GM21367 (cell line): ENCODE measurements at regions not wholly inside any gene's neighbourhood (a gene's known extent, or its start where the extent isn't known, plus 50 kb on each side); places are given as distances from the start of the nearest gene placed in this dataset.
"Not testable (repeated sequence)": the region's sequence is repeated elsewhere in the genome, so short reads cannot be mapped to it uniquely, and the experiment has no call there.

Experiments used
- ATAC-seq: cut with Tn5 transposase; IDR thresholded peaks from one replicate; pipeline ENCODE4 v1.9.1; 2021; ENCODE audit not compliant: unreplicated experiment

- ATAC-seq, result no peak
Observed at GRCh38 chr4:43411226-43411625, 518.7 kb downstream of the GRXCR1 start.

- ATAC-seq, result no peak
Observed at GRCh38 chr4:43423276-43423675, 530.8 kb downstream of the GRXCR1 start.

GRCh38 chr4:43425206-43425605 is 532.7 kb downstream of the GRXCR1 start:
- no peak for ATAC-seq

- ATAC-seq, result no peak
Observed at GRCh38 chr4:43435291-43435690, 542.8 kb downstream of the GRXCR1 start.

GRCh38 chr4:43452948-43453347 is 560.4 kb downstream of the GRXCR1 start:
- no peak for ATAC-seq

- no peak for ATAC-seq
Observed at GRCh38 chr4:43456383-43456782, 563.9 kb downstream of the GRXCR1 start.

- ATAC-seq, result no peak
Observed at GRCh38 chr4:43457866-43458265, 565.4 kb downstream of the GRXCR1 start.

GRCh38 chr4:43458293-43458692 is 565.8 kb downstream of the GRXCR1 start:
- ATAC-seq, result no peak

GRCh38 chr4:43471950-43472349 is 579.4 kb downstream of the GRXCR1 start:
- ATAC-seq, result no peak

- no peak for ATAC-seq
Observed at GRCh38 chr4:43481526-43481925, 589.0 kb downstream of the GRXCR1 start.

- no peak for ATAC-seq
Observed at GRCh38 chr4:43485196-43485595, 592.7 kb downstream of the GRXCR1 start.

GRCh38 chr4:43496188-43496587 is 603.7 kb downstream of the GRXCR1 start:
- no peak for ATAC-seq

GRCh38 chr4:43496602-43497001 is 604.1 kb downstream of the GRXCR1 start:
- ATAC-seq, result no peak

- not testable (repeated sequence) for ATAC-seq
Observed at GRCh38 chr4:43505823-43506222, 613.3 kb downstream of the GRXCR1 start.

GRCh38 chr4:43512253-43512652 is 619.7 kb downstream of the GRXCR1 start:
- no peak for ATAC-seq

GRCh38 chr4:43525646-43526045 is 633.1 kb downstream of the GRXCR1 start:
- ATAC-seq, result no peak

- no peak for ATAC-seq
Observed at GRCh38 chr4:43547561-43547960, 655.0 kb downstream of the GRXCR1 start.

GRCh38 chr4:43550981-43551627 is 658.6 kb downstream of the GRXCR1 start:
- ATAC-seq, result no peak

GRCh38 chr4:43556262-43556661 is 663.7 kb downstream of the GRXCR1 start:
- ATAC-seq, result no peak

- no peak for ATAC-seq
Observed at GRCh38 chr4:43560047-43560446, 667.5 kb downstream of the GRXCR1 start.

GRCh38 chr4:43564107-43564506 is 671.6 kb downstream of the GRXCR1 start:
- ATAC-seq, result no peak

- ATAC-seq, result no peak
Observed at GRCh38 chr4:43564591-43564990, 672.1 kb downstream of the GRXCR1 start.

GRCh38 chr4:43567644-43568043 is 675.1 kb downstream of the GRXCR1 start:
- ATAC-seq, result no peak
